HCT116 (cell line): ENCODE measurements at regions not wholly inside any gene's neighbourhood (a gene's known extent, or its start where the extent isn't known, plus 50 kb on each side); places are given as distances from the start of the nearest gene placed in this dataset.
A peak's percentile ranks its signal among the peaks of the same experiment; 100 is the strongest.
"Not testable (repeated sequence)": the region's sequence is repeated elsewhere in the genome, so short reads cannot be mapped to it uniquely, and the experiment has no call there.

Source experiments
- ATAC-seq: fragments of 200-7000 bp; cut with Tn5 transposase; 2 replicates; pipeline ENCODE4 v1.9.1; 2020; ENCODE audit warnings: mild to moderate bottlenecking, moderate library complexity
- BruUV-seq: library from RNA; stranded (reverse); fragments of 400-500 nt; replicated peaks from 2 replicates; lab custom pipeline; 2021; lab: Mats Ljungman, UMichigan
- CTCF ChIA-PET: fragments of 300-600 bp; sonication (Branson Sonifier 250); formaldehyde crosslinking; loops from one replicate; lab custom pipeline; 2021; ENCODE audit warnings: antibody characterized with exemption; lab: Charles Lee
- POLR2A ChIA-PET: fragments of 300-600, 350-600 bp; sonication (Branson Sonifier 250); formaldehyde crosslinking; loops from one replicate; lab custom pipeline; 2021; ENCODE audit warnings: antibody characterized with exemption; lab: Charles Lee
- RAD21 ChIA-PET, 2 experiments: fragments of 300-600 bp; sonication (Branson Sonifier 250); formaldehyde crosslinking; loops; one replicate each; lab custom pipeline; 2023; ENCODE audit warnings: low total read pairs in 2 of 2; ENCODE audit not compliant: uncharacterized antibody in 2 of 2, unreplicated experiment in 2 of 2, low non-redundant PET in 1 of 2; lab: Charles Lee
- DNase-seq: peaks from one replicate; pipeline ENCODE4 v3.0.0-alpha.2; 2010; ENCODE audit warnings: low read depth, low spot score
- H2AFZ ChIP-seq: fragments of 200-600 bp; shearing (Covaris generic), sonication (generic); 2 replicates; pipeline ENCODE4 v1.6.1; 2017; ENCODE audit warnings: low read depth, mixed run types, mixed read lengths, antibody characterized with exemption, low read length; ENCODE audit not compliant: poor library complexity, severe bottlenecking
- H3K27ac ChIP-seq: 2 replicates; pipeline ENCODE4 v1.5.1; 2012; ENCODE audit warnings: low read depth, low read length
- H3K27me3 ChIP-seq: fragments of 200-600 bp; sonication (generic); 2 replicates; pipeline ENCODE4 v1.6.1; 2016; ENCODE audit warnings: mixed run types, low read length, mixed read lengths; ENCODE audit not compliant: insufficient read depth
- H3K36me3 ChIP-seq, 2 experiments: fragments of 200-500 bp in 1 of 2; fragments of 200-600 bp in 1 of 2; sonication (Bioruptor generic) in 1 of 2; sonication (generic) in 1 of 2; 2 replicates each; pipeline versions ENCODE4 v1.5.1 to v1.6.1; 2014 to 2016; ENCODE audit warnings: low read length in 2 of 2, inconsistent platforms in 1 of 2, mixed read lengths in 1 of 2, mixed run types in 1 of 2; ENCODE audit not compliant: insufficient read depth in 2 of 2, control insufficient read depth in 1 of 2
- H3K4me1 ChIP-seq, 2 experiments: fragments of 200-600 bp in 1 of 2; sonication (generic) in 1 of 2; 2 replicates each; pipeline versions ENCODE4 v1.5.1 to v1.6.1; 2012 to 2017; ENCODE audit warnings: low read length in 2 of 2, inconsistent platforms in 1 of 2, mild to moderate bottlenecking in 1 of 2, mixed read lengths in 1 of 2, mixed run types in 1 of 2, moderate library complexity in 1 of 2; ENCODE audit not compliant: insufficient read depth in 2 of 2, control insufficient read depth in 1 of 2
- H3K4me2 ChIP-seq: fragments of 200-600 bp; sonication (generic); 2 replicates; pipeline ENCODE4 v1.6.1; 2017; ENCODE audit warnings: mixed run types, low read length, mixed read lengths
- H3K4me3 ChIP-seq, 2 experiments: fragments of 200-600 bp in 1 of 2; sonication (generic) in 1 of 2; replicated peaks in 1 of 2; 2 replicates each; pipeline ENCODE4 v1.5.1; 2011 to 2016; ENCODE audit warnings: low read length in 2 of 2, control low read depth in 1 of 2, low read depth in 1 of 2, mild to moderate bottlenecking in 1 of 2, mixed read lengths in 1 of 2, mixed run types in 1 of 2
- H3K79me2 ChIP-seq: fragments of 200-600 bp; sonication (generic); 2 replicates; pipeline ENCODE4 v1.6.1; 2017; ENCODE audit warnings: mild to moderate bottlenecking, mixed run types, low read length, moderate library complexity, mixed read lengths; ENCODE audit not compliant: insufficient read depth
- H3K9ac ChIP-seq: fragments of 200-600 bp; sonication (generic); 2 replicates; pipeline ENCODE4 v1.6.1; 2016; ENCODE audit warnings: low read length, mixed read lengths
- H3K9me2 ChIP-seq: fragments of 200-600 bp; sonication (generic), shearing (Covaris generic); 2 replicates; pipeline ENCODE4 v1.6.1; 2017; ENCODE audit warnings: mixed run types, mild to moderate bottlenecking, moderate library complexity; ENCODE audit not compliant: insufficient read depth
- H3K9me3 ChIP-seq, 2 experiments: fragments of 200-500 bp in 1 of 2; fragments of 200-600 bp in 1 of 2; sonication (Bioruptor generic) in 1 of 2; sonication (generic) in 1 of 2; 2 replicates each; pipeline ENCODE4 v1.6.1; 2014 to 2017; ENCODE audit warnings: low read length in 2 of 2, mixed read lengths in 2 of 2, inconsistent platforms in 1 of 2, low read depth in 1 of 2, mild to moderate bottlenecking in 1 of 2, mixed run types in 1 of 2, moderate library complexity in 1 of 2; ENCODE audit not compliant: control insufficient read depth in 1 of 2, insufficient read depth in 1 of 2
- H4K20me1 ChIP-seq: fragments of 200-600 bp; sonication (generic), shearing (Covaris generic); 2 replicates; pipeline ENCODE4 v1.6.1; 2017; ENCODE audit warnings: mixed run types, mild to moderate bottlenecking, moderate library complexity; ENCODE audit not compliant: insufficient read depth
- intact Hi-C: fragments of 100-400 bp; cut with micrococcal nuclease; formaldehyde crosslinking; loops from 2 replicates; pipeline ENCODE4 v1.10.0; 2022

DNA sequence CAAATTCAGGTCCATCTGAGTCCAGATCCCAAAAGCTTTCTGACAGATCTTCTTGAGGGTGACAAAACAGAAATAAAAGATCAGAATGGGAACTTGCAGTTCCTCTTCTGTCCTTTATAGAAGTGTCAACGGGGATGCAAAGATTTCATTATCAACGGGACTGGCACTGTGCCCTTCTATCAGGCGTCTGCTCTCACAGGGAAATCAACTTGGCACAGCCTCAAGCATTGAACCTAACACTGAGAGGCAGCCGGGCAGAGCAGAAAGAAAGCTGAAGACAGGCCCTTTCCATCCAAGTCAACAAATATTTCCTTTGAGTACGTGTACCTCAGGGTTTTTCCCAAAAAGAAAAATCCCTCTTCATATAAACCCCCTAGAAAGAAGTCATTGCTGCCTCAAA, 194.5 kb downstream of the NPIPA8 start:
- DNase-seq, H3K27ac ChIP-seq, H3K9me2 ChIP-seq, H3K4me1 ChIP-seq, ATAC-seq, H2AFZ ChIP-seq, H3K79me2 ChIP-seq, intact Hi-C loops, H4K20me1 ChIP-seq, CTCF ChIA-PET, H3K9ac ChIP-seq, H3K4me3 ChIP-seq, H3K27me3 ChIP-seq, H3K9me3 ChIP-seq, BruUV-seq, H3K36me3 ChIP-seq, RAD21 ChIA-PET, H3K4me2 ChIP-seq, POLR2A ChIA-PET: not testable (repeated sequence)

DNA sequence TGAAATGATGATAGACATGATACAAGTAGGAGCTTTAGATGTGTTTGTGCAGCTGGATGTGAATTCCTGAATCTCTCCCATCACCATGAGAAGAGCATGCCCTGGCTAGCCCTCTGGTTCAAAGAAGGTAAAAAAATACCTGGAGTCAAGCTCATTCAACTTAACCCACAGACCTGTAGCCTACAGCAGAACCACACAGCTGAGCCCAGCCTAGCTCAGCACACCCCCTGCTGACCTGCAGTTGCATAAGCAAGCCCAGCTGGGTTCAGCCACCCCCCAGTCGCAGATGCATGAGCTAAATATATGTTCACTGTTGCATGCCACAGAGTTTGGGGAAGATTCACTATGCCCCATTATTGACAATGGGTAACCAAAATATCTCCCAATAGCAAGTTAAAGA, 200.2 kb downstream of the NPIPA8 start:
- H3K36me3 ChIP-seq, RAD21 ChIA-PET: not testable (repeated sequence)

DNA sequence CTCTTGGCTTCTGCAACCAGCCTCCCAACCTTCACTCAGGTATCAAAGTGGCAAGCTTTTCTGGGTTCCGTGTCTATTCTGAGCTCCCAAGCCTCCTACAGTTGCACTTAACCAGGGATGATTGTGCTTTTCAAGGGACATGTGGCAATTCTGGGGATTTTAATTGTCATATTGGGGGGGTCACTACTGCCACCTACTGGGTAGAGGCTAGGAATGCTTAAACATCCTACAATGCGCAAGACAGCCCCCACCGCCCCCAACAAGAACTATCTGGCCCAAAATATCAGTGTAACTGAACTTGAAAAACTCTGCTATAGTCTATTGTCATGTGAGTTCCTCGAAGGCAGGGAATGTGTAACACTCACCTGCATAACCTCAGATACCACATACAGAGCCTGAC, 201.5 kb downstream of the NPIPA8 start:
- H3K4me1 ChIP-seq, H3K9me3 ChIP-seq, H3K9me2 ChIP-seq, H3K27me3 ChIP-seq, H4K20me1 ChIP-seq, POLR2A ChIA-PET, H3K4me3 ChIP-seq, CTCF ChIA-PET, H3K9ac ChIP-seq, intact Hi-C loops, DNase-seq, H3K36me3 ChIP-seq, H3K4me2 ChIP-seq, H3K27ac ChIP-seq, H2AFZ ChIP-seq, H3K79me2 ChIP-seq, RAD21 ChIA-PET, BruUV-seq: not testable (repeated sequence)
- peak; percentile 79 for ATAC-seq

More for the DNA sequence above, 200.2 kb downstream of the NPIPA8 start:
- H2AFZ ChIP-seq, H3K4me1 ChIP-seq, intact Hi-C loops, H3K9me2 ChIP-seq, H3K9me3 ChIP-seq, H3K27ac ChIP-seq, CTCF ChIA-PET, H3K9ac ChIP-seq, BruUV-seq, H3K4me2 ChIP-seq, H4K20me1 ChIP-seq, H3K4me3 ChIP-seq, DNase-seq, H3K27me3 ChIP-seq, POLR2A ChIA-PET, H3K79me2 ChIP-seq: not testable (repeated sequence)
- peak; percentile 72 for ATAC-seq
